Retinal pigment epithelial cell (primary cell): ENCODE measurements at regions not wholly inside any gene's neighbourhood (a gene's known extent, or its start where the extent isn't known, plus 50 kb on each side); places are given as distances from the start of the nearest gene placed in this dataset.

Source experiments
- DNase-seq: peaks from one replicate; pipeline ENCODE4 v3.0.0-alpha.2; 2010; ENCODE audit warnings: low read depth
- H3K4me3 ChIP-seq: 2 replicates; pipeline ENCODE4 v1.5.1; 2011; ENCODE audit warnings: mild to moderate bottlenecking, low read length, control low read depth, moderate library complexity
- CTCF ChIP-seq: conservative IDR thresholded peaks from 2 replicates; pipeline ENCODE4 v1.5.1; 2011; ENCODE audit warnings: low read depth, low read length, control low read depth, inconsistent platforms

- no peak overlapping the region for H3K4me3 ChIP-seq
- TF ChIP-seq CTCF: no peak
These were observed 51.1 kb upstream of the ADARB2 start for GRCh38 chr10:1788401-1788800.

More at GRCh38 chr10:1788401-1788800, 51.1 kb upstream of the ADARB2 start:
- DNase-seq: no peak
